ENCODE measurements at regions not wholly inside any gene's neighbourhood (a gene's known extent, or its start where the extent isn't known, plus 50 kb on each side); places are given as distances from the start of the nearest gene placed in this dataset.

DNA sequence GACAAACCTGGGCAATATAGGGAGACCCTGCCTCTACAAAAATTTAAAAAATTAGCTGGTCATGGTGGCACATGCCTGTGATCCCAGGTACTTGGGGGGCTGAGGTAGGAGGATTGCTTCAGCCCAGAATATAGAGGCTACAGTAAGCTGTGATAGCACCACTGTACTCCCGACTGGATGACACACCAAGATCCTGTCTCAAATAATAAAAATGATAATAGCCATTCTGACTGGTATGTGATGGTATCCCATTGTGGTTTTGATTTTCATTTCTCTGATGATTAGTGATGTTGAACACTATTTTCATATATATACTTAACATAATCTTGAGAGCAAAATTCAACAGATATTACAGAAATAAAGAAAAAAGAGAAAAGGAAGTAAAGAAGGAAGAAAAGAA, 1491.0 kb upstream of the PIK3C3 start:
- ATAC-seq (no peak), DNase-seq (ENCODE audit: low read depth, low spot score) (no peak), FAIRE-seq (no peak)
- H3K79me2 ChIP-seq (ENCODE audit: control insufficient read depth, insufficient read depth, low read length): no peaks in the 10 kb centered on the region
- no peaks in the 10 kb centered on the region for H3K9me3 ChIP-seq (replicated peaks; ENCODE audit: control insufficient read depth, insufficient read depth, low read length)
- no peak overlapping the region for H3K4me2 ChIP-seq (ENCODE audit: control insufficient read depth, insufficient read depth)
- in situ Hi-C loops (cut with MboI): no loop called here
- RAD21 ChIA-PET (ENCODE audit: unreplicated experiment): no interaction called here
- CTCF ChIA-PET: no interaction called here
- no peaks in the 10 kb centered on the region for H3K4me1 ChIP-seq (ENCODE audit: control insufficient read depth, insufficient read depth, low read length)
- no peaks in the 10 kb centered on the region for H3K36me3 ChIP-seq (ENCODE audit: control insufficient read depth in 2 of 2, insufficient read depth in 2 of 2, low read length in 1 of 2)
- no peak overlapping the region for H2AFZ ChIP-seq (ENCODE audit: control insufficient read depth, low read depth, low read length)
- 0% methylated on average over 1 of the region's 1 CpG for WGBS (ENCODE audit: insufficient coverage, insufficient replicate concordance, low lambda C conversion rate, missing lambda C conversion rate)
- POLR2A ChIA-PET: no interaction called here
- TF ChIP-seq MTA3 (IDR thresholded peaks at IDR 0.05; ENCODE audit: borderline replicate concordance, low read length): no peak
- TF ChIP-seq POLR2A (IDR thresholded peaks at IDR 0.05; ENCODE audit: low read depth, low read length): no peak
- TF ChIP-seq MEF2B (IDR thresholded peaks at IDR 0.05; ENCODE audit: partially characterized antibody, poor library complexity, severe bottlenecking): no peak
- no peak for TF ChIP-seq NKRF (conservative IDR thresholded peaks at IDR 0.05)
- SMC1A ChIA-PET (ENCODE audit: uncharacterized antibody, unreplicated experiment): interaction anchor here (1.3 kb wide), 1 partner anchor 225 kb away, joined by 3 read pairs; no protein-coding TSS in a partner anchor
- H3K27ac ChIP-seq (ENCODE audit: control insufficient read depth, insufficient read depth): no peak overlapping the region
- intact Hi-C loops (cut with micrococcal nuclease; ENCODE audit: unreplicated experiment): no loop called here
- no TSS peak for BruUV-seq (replicated peaks)
- H3K9ac ChIP-seq (ENCODE audit: control insufficient read depth, insufficient read depth, low read length): no peak overlapping the region
- no peaks in the 10 kb centered on the region for H4K20me1 ChIP-seq (ENCODE audit: control insufficient read depth, insufficient read depth)
- no peaks in the 10 kb centered on the region for H3K27me3 ChIP-seq (replicated peaks in 1 of 2; ENCODE audit: control insufficient read depth in 2 of 2, insufficient read depth in 2 of 2, low read length in 1 of 2)
- H3K4me3 ChIP-seq: no peak overlapping the region

DNA sequence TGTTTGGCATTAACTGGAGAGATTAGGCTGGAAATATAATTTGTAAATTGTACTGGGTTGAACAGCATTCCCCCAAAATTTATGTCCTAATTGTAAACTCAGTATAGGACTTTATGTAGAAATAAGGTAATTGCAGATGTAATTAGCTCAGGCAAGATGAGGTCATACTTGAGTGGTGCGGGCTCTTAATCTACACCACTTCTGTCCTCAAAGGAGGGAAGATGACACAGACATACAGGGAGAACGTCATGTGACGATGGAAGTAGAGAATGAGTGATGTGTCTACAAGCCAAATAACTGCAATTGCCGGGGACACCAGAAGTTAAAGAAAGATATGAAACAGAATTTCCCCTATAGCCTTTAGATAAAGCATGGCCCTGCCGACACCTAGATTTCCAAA, 1501.1 kb upstream of the PIK3C3 start:
- SMC1A ChIA-PET (ENCODE audit: uncharacterized antibody, unreplicated experiment): interaction anchor here (1.0 kb wide), 1 partner anchor 61 kb away, joined by 4 read pairs; no protein-coding TSS in a partner anchor
- POLR2A ChIA-PET: no interaction called here
- BruUV-seq (replicated peaks): no TSS peak
- intact Hi-C loops (cut with micrococcal nuclease; ENCODE audit: unreplicated experiment): no loop called here
- H3K27ac ChIP-seq (ENCODE audit: control insufficient read depth, insufficient read depth): no peak overlapping the region
- ATAC-seq: no peak
- no peaks in the 10 kb centered on the region for H4K20me1 ChIP-seq (ENCODE audit: control insufficient read depth, insufficient read depth)
- RAD21 ChIA-PET (ENCODE audit: unreplicated experiment): no interaction called here
- H3K4me3 ChIP-seq: no peak overlapping the region
- CTCF ChIA-PET: no interaction called here
- H3K9me3 ChIP-seq (replicated peaks; ENCODE audit: control insufficient read depth, insufficient read depth, low read length): no peaks in the 10 kb centered on the region
- H2AFZ ChIP-seq (ENCODE audit: control insufficient read depth, low read depth, low read length): no peak overlapping the region
- 25% methylated on average over 5 of the region's 5 CpGs for WGBS (ENCODE audit: insufficient coverage, insufficient replicate concordance, low lambda C conversion rate, missing lambda C conversion rate)
- FAIRE-seq: no peak
- H3K79me2 ChIP-seq (ENCODE audit: control insufficient read depth, insufficient read depth, low read length): no peaks in the 10 kb centered on the region
- no peak for DNase-seq (ENCODE audit: low read depth, low spot score)
- H3K9ac ChIP-seq (ENCODE audit: control insufficient read depth, insufficient read depth, low read length): no peak overlapping the region
- H3K36me3 ChIP-seq (ENCODE audit: control insufficient read depth in 2 of 2, insufficient read depth in 2 of 2, low read length in 1 of 2): no peaks in the 10 kb centered on the region
- in situ Hi-C loops (cut with MboI): no loop called here
- no peaks in the 10 kb centered on the region for H3K4me1 ChIP-seq (ENCODE audit: control insufficient read depth, insufficient read depth, low read length)
- H3K4me2 ChIP-seq (ENCODE audit: control insufficient read depth, insufficient read depth): no peak overlapping the region
- no peaks in the 10 kb centered on the region for H3K27me3 ChIP-seq (replicated peaks in 1 of 2; ENCODE audit: control insufficient read depth in 2 of 2, insufficient read depth in 2 of 2, low read length in 1 of 2)
- TF ChIP-seq BHLHE40 (IDR thresholded peaks at IDR 0.05; ENCODE audit: borderline replicate concordance in 1 of 2, low read depth in 2 of 2, low read length in 1 of 2): no peak
- no peak for TF ChIP-seq NFXL1 (IDR thresholded peaks at IDR 0.05; ENCODE audit: borderline replicate concordance)
- TF ChIP-seq CUX1 (IDR thresholded peaks at IDR 0.05; ENCODE audit: insufficient replicate concordance, low read depth, low read length): no peak
- TF ChIP-seq SMAD1 (IDR thresholded peaks at IDR 0.05; ENCODE audit: low read depth, partially characterized antibody): no peak
- TF ChIP-seq SIX5 (IDR thresholded peaks at IDR 0.05; ENCODE audit: low read depth, low read length, severe bottlenecking): no peak
- no peak for TF ChIP-seq NRF1 (conservative IDR thresholded peaks at IDR 0.05; ENCODE audit: low read depth, low read length)
- no peak for TF ChIP-seq POLR2AphosphoS5 (IDR thresholded peaks at IDR 0.05; ENCODE audit: low read length)

Data from GM12878 (cell line).